A673 (cell line): ENCODE measurements at regions not wholly inside any gene's neighbourhood (a gene's known extent, or its start where the extent isn't known, plus 50 kb on each side); places are given as distances from the start of the nearest gene placed in this dataset.

Experiments
- CTCF ChIP-seq: fragments of 300-800, 200-600 bp; sonication (generic); conservative IDR thresholded peaks from 2 replicates; pipeline ENCODE4 v1.5.1; 2017; ENCODE audit warnings: low read depth, mild to moderate bottlenecking, antibody characterized with exemption, low read length, moderate library complexity, mixed read lengths
- EZH2 ChIP-seq: fragments of 200-600 bp; sonication (generic); IDR thresholded peaks from 2 replicates; pipeline ENCODE4 v1.6.1; 2017; ENCODE audit warnings: borderline replicate concordance, low read depth, mild to moderate bottlenecking, mixed read lengths, antibody characterized with exemption, low read length; ENCODE audit not compliant: poor library complexity, severe bottlenecking

DNA sequence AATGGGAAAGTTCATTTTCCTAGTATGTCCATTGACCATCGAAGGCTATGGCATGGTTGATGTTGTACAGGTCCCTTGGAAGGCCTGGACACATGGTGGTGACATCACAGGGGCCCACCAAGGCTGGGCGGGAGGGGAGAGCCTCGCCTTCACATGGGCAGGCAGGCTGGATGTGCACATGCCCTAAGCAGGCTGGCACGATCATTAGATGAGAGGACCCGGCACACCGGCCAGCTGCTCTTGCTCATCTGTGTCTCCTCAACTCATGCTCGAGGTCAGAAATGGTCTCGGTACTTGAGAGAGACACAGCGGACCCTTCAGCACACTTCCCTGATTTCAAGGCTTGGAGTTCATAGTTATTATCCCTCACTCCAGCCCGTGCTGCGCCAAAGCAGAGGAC, 416.9 kb upstream of the ZFHX3 start:
- TF ChIP-seq CTCF, result no peak
- TF ChIP-seq EZH2, result no peak
